Vagina (tissue), 2 donors: ENCODE measurements at regions not wholly inside any gene's neighbourhood (a gene's known extent, or its start where the extent isn't known, plus 50 kb on each side); places are given as distances from the start of the nearest gene placed in this dataset.

ENCODE experiments used
- POLR2A ChIP-seq, 2 donors: fragments of 450-650 bp; IDR thresholded peaks; one replicate each; pipeline ENCODE4 v1.6.1; 2017; ENCODE audit warnings: antibody characterized with exemption in 2 of 2, mild to moderate bottlenecking in 2 of 2, moderate library complexity in 2 of 2
- POLR2AphosphoS5 ChIP-seq, 2 donors: sonication (generic); formaldehyde crosslinking; IDR thresholded peaks; one replicate each; pipeline ENCODE4 v1.9.0; 2017; ENCODE audit warnings: antibody characterized with exemption in 2 of 2, mild to moderate bottlenecking in 2 of 2, low read depth in 1 of 2; ENCODE audit not compliant: insufficient read depth in 1 of 2
- TF ChIP-seq, protein P1 (sequence below), 3 experiments: fragments of 450-650 bp in 2 of 3; fragments of 200-600 bp in 1 of 3; sonication (generic) in 1 of 3; IDR thresholded peaks; one replicate each; pipeline ENCODE4 v1.5.1; 2017 to 2019; ENCODE audit warnings: antibody characterized with exemption in 3 of 3, mild to moderate bottlenecking in 2 of 3, moderate library complexity in 2 of 3

DNA sequence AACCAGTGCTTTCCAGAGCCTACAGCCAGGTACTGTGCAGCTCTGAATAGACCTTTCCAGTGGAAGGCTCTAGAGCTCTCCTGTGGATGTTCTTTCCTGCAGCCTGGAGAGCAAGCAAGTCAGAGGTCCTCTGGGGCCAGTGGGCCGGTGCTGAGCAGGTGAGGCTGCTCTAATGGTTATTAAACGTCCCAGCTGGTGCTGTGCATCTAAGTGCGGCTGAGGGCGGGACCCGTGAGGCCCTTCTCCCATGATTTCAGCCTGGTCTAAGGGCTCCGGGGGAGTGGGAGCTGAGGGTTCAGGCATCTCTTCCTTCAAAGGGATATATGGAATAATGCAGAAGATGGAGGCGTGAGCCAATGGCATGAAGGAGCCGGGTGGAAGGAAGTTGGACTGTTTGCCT is 83.7 kb upstream of the SDK2 start:
- TF ChIP-seq, protein P1, sequence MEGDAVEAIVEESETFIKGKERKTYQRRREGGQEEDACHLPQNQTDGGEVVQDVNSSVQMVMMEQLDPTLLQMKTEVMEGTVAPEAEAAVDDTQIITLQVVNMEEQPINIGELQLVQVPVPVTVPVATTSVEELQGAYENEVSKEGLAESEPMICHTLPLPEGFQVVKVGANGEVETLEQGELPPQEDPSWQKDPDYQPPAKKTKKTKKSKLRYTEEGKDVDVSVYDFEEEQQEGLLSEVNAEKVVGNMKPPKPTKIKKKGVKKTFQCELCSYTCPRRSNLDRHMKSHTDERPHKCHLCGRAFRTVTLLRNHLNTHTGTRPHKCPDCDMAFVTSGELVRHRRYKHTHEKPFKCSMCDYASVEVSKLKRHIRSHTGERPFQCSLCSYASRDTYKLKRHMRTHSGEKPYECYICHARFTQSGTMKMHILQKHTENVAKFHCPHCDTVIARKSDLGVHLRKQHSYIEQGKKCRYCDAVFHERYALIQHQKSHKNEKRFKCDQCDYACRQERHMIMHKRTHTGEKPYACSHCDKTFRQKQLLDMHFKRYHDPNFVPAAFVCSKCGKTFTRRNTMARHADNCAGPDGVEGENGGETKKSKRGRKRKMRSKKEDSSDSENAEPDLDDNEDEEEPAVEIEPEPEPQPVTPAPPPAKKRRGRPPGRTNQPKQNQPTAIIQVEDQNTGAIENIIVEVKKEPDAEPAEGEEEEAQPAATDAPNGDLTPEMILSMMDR (IDR thresholded peaks at IDR 0.05) = no peak
- TF ChIP-seq POLR2AphosphoS5 (IDR thresholded peaks at IDR 0.05; ENCODE audit: insufficient read depth in 1 of 2, low read depth in 1 of 2) (no peak), POLR2A (IDR thresholded peaks at IDR 0.05) (no peak)
